GM12878 (cell line): ENCODE measurements at regions not wholly inside any gene's neighbourhood (a gene's known extent, or its start where the extent isn't known, plus 50 kb on each side); places are given as distances from the start of the nearest gene placed in this dataset.

Experiments used
- ATAC-seq: fragments of 200-7000 bp; cut with Tn5 transposase; 3 replicates; pipeline ENCODE4 v1.9.1; 2020; ENCODE audit warnings: mild to moderate bottlenecking, moderate library complexity
- BruUV-seq: library from RNA; stranded (reverse); fragments of 400-500 nt; replicated peaks from 2 replicates; lab custom pipeline; 2021; lab: Mats Ljungman, UMichigan
- CTCF ChIA-PET: fragments of 300-600 bp; sonication (Branson Sonifier 250); formaldehyde crosslinking; extraction: SDS; loops from one replicate; lab custom pipeline; 2021; ENCODE audit warnings: inconsistent platforms; lab: Yijun Ruan, JAX
- POLR2A ChIA-PET: fragments of 350-600 bp; formaldehyde crosslinking; extraction: SDS; loops from one replicate; lab custom pipeline; 2021; ENCODE audit warnings: inconsistent platforms; lab: Charles Lee
- RAD21 ChIA-PET: fragments of 300-600 bp; sonication (Branson Sonifier 250); formaldehyde crosslinking; loops from one replicate; lab custom pipeline; 2023; ENCODE audit warnings: antibody characterized with exemption; ENCODE audit not compliant: unreplicated experiment; lab: Charles Lee
- SMC1A ChIA-PET: fragments of 300-600 bp; sonication (Branson Sonifier 250); formaldehyde crosslinking; loops from one replicate; lab custom pipeline; 2023; ENCODE audit not compliant: unreplicated experiment, uncharacterized antibody; lab: Charles Lee
- DNase-seq: peaks from one replicate; pipeline ENCODE4 v3.0.0-alpha.2; 2011; ENCODE audit warnings: low read depth, low spot score
- FAIRE-seq: peaks from 3 replicates; lab custom pipeline; 2011; peaks lifted over from hg19 to GRCh38; lab: Jason Lieb, UNC
- H2AFZ ChIP-seq: 2 replicates; pipeline ENCODE4 v1.6.0; 2011; ENCODE audit warnings: low read depth, low read length, control low read depth; ENCODE audit not compliant: control insufficient read depth
- H3K27ac ChIP-seq: 2 replicates; pipeline ENCODE4 v1.5.1; 2011; ENCODE audit warnings: control low read depth; ENCODE audit not compliant: control insufficient read depth, insufficient read depth
- H3K27me3 ChIP-seq, 2 experiments: replicated peaks in 1 of 2; 2 replicates each; pipeline versions ENCODE4 v1.6.0 to v1.6.1; 2011; ENCODE audit warnings: low read length in 1 of 2; ENCODE audit not compliant: control insufficient read depth in 2 of 2, insufficient read depth in 2 of 2
- H3K36me3 ChIP-seq, 2 experiments: 2 replicates each; pipeline ENCODE4 v1.5.1; 2011; ENCODE audit warnings: low read length in 1 of 2; ENCODE audit not compliant: control insufficient read depth in 2 of 2, insufficient read depth in 2 of 2
- H3K4me1 ChIP-seq: 2 replicates; pipeline ENCODE4 v1.6.1; 2011; ENCODE audit warnings: mild to moderate bottlenecking, low read length, moderate library complexity, mixed read lengths; ENCODE audit not compliant: control insufficient read depth, insufficient read depth
- H3K4me2 ChIP-seq: 2 replicates; pipeline ENCODE4 v1.6.0; 2011; ENCODE audit warnings: control low read depth; ENCODE audit not compliant: control insufficient read depth, insufficient read depth
- H3K4me3 ChIP-seq: fragments of 200-600 bp; sonication (generic); 2 replicates; pipeline ENCODE4 v1.5.1; 2016
- H3K79me2 ChIP-seq: 2 replicates; pipeline ENCODE4 v1.6.0; 2011; ENCODE audit warnings: low read length; ENCODE audit not compliant: control insufficient read depth, insufficient read depth
- H3K9ac ChIP-seq: 2 replicates; pipeline ENCODE4 v1.8.0; 2011; ENCODE audit warnings: low read length, control low read depth, mixed read lengths; ENCODE audit not compliant: control insufficient read depth, insufficient read depth
- H3K9me3 ChIP-seq: replicated peaks from 3 replicates; pipeline ENCODE4 v1.5.1; 2011; ENCODE audit warnings: mild to moderate bottlenecking, low read length; ENCODE audit not compliant: control insufficient read depth, insufficient read depth
- H4K20me1 ChIP-seq: 2 replicates; pipeline ENCODE4 v1.6.0; 2011; ENCODE audit not compliant: control insufficient read depth, insufficient read depth
- ATF2 ChIP-seq: IDR thresholded peaks from 2 replicates; pipeline ENCODE4 v1.6.1; 2012; ENCODE audit warnings: low read length, inconsistent platforms
- BACH1 ChIP-seq: fragments of 450-650 bp; IDR thresholded peaks from 2 replicates; pipeline ENCODE4 v1.6.1; 2017; ENCODE audit warnings: mild to moderate bottlenecking, borderline replicate concordance
- CHD1 ChIP-seq: IDR thresholded peaks from 2 replicates; pipeline ENCODE4 v1.6.1; 2012; ENCODE audit warnings: low read depth, low read length, improper control_type of control experiment
- CREB1 ChIP-seq: IDR thresholded peaks from 2 replicates; pipeline ENCODE4 v1.6.1; 2012; ENCODE audit warnings: low read depth, mild to moderate bottlenecking, inconsistent platforms
- CREM ChIP-seq: IDR thresholded peaks from 2 replicates; pipeline ENCODE4 v1.6.1; 2014; ENCODE audit warnings: antibody characterized with exemption, low read depth
- EP300 ChIP-seq, 2 experiments: fragments of 150-350 bp in 1 of 2; IDR thresholded peaks; 2 replicates each; pipeline ENCODE4 v1.6.1; 2011 to 2012; ENCODE audit warnings: low read depth in 2 of 2, low read length in 2 of 2, borderline replicate concordance in 1 of 2, improper control_type of control experiment in 1 of 2, inconsistent platforms in 1 of 2; ENCODE audit not compliant: control insufficient read depth in 1 of 2
- MXI1 ChIP-seq: fragments of 150-350 bp; IDR thresholded peaks from 2 replicates; pipeline ENCODE4 v1.6.1; 2011; ENCODE audit warnings: low read depth, mild to moderate bottlenecking, inconsistent platforms, low read length, improper control_type of control experiment
- POLR2AphosphoS5 ChIP-seq: IDR thresholded peaks from 2 replicates; pipeline ENCODE4 v1.6.1; 2011; ENCODE audit warnings: mild to moderate bottlenecking, low read length, inconsistent platforms
- RELA ChIP-seq: fragments of 450-650 bp; IDR thresholded peaks from 2 replicates; pipeline ENCODE4 v1.8.0; 2014; ENCODE audit warnings: borderline replicate concordance; ENCODE audit not compliant: partially characterized antibody
- REST ChIP-seq: IDR thresholded peaks from 2 replicates; pipeline ENCODE4 v1.6.1; 2012; ENCODE audit warnings: mild to moderate bottlenecking, low read depth, low read length
- TARDBP ChIP-seq: IDR thresholded peaks from 2 replicates; pipeline ENCODE4 v1.6.1; 2016; ENCODE audit warnings: borderline replicate concordance
- ZNF622 ChIP-seq: fragments of 450-650 bp; IDR thresholded peaks from 2 replicates; pipeline ENCODE4 v1.6.1; 2017; ENCODE audit warnings: mild to moderate bottlenecking, inconsistent platforms
- ZSCAN29 ChIP-seq: fragments of 450-650 bp; IDR thresholded peaks from 2 replicates; pipeline ENCODE4 v1.6.1; 2017; ENCODE audit warnings: mild to moderate bottlenecking, moderate library complexity
- WGBS: methylation state at CpG from one replicate; pipeline ENCODE4 v1.1.6; 2016; ENCODE audit warnings: low lambda C conversion rate; ENCODE audit not compliant: insufficient replicate concordance, insufficient coverage; ENCODE audit errors: missing lambda C conversion rate; 5-methylcytosine and 5-hydroxymethylcytosine counted together
- in situ Hi-C: fragments of 300-500 bp; cut with MboI; formaldehyde crosslinking; loops from 9 replicates; pipeline ENCODE4 v1.14.3; 2018; ENCODE audit warnings: mixed read lengths
- intact Hi-C: fragments of 100-400 bp; cut with micrococcal nuclease; formaldehyde crosslinking; loops from one replicate; pipeline ENCODE4 v1.14.2; 2022; ENCODE audit not compliant: unreplicated experiment

GRCh38 chr13:111657013-111657412 is 336.6 kb downstream of the TEX29 start (continued):
- TF ChIP-seq REST (no peak), TARDBP (no peak), ZSCAN29 (no peak), BACH1 (no peak), EP300 (IDR thresholded peaks at IDR 0.05; ENCODE audit: borderline replicate concordance in 1 of 2, control insufficient read depth in 1 of 2, low read depth in 2 of 2, low read length in 2 of 2) (no peak), POLR2AphosphoS5 (no peak)

- H4K20me1 ChIP-seq, result no peaks in the 10 kb centered on the region
- DNase-seq, result no peak
- ChIA-PET SMC1A (no interaction called here), POLR2A (no interaction called here), RAD21 (no interaction called here), CTCF (no interaction called here)
- H3K27ac ChIP-seq, result no peak overlapping the region
- H3K4me1 ChIP-seq, result no peaks in the 10 kb centered on the region
- 18% methylated on average over 16 of the region's 16 CpGs for WGBS
- no TSS peak for BruUV-seq
- intact Hi-C loops (no loop called here), in situ Hi-C loops (no loop called here)
- no peak overlapping the region for H3K4me2 ChIP-seq
- H2AFZ ChIP-seq, result no peak overlapping the region
- no peaks in the 10 kb centered on the region for H3K27me3 ChIP-seq
- H3K9me3 ChIP-seq, result no peaks in the 10 kb centered on the region; the same call in 2 of the 3 replicates
- H3K4me3 ChIP-seq, result no peak overlapping the region
- no peaks in the 10 kb centered on the region for H3K79me2 ChIP-seq
- ATAC-seq, result no peak
- H3K9ac ChIP-seq, result no peak overlapping the region
- H3K36me3 ChIP-seq, result no peaks in the 10 kb centered on the region
- no peak for FAIRE-seq
- TF ChIP-seq CHD1 (no peak), CREM (no peak), POLR2AphosphoS5 (no peak), RELA (no peak), ATF2 (no peak), CREB1 (no peak), MXI1 (no peak), ZNF622 (no peak)
Measured at GRCh38 chr13:111658145-111659100, 338.0 kb downstream of the TEX29 start.
